ENCODE measurements at regions not wholly inside any gene's neighbourhood (a gene's known extent, or its start where the extent isn't known, plus 50 kb on each side); places are given as distances from the start of the nearest gene placed in this dataset.
"Not testable (repeated sequence)": the region's sequence is repeated elsewhere in the genome, so short reads cannot be mapped to it uniquely, and the experiment has no call there.

DNA sequence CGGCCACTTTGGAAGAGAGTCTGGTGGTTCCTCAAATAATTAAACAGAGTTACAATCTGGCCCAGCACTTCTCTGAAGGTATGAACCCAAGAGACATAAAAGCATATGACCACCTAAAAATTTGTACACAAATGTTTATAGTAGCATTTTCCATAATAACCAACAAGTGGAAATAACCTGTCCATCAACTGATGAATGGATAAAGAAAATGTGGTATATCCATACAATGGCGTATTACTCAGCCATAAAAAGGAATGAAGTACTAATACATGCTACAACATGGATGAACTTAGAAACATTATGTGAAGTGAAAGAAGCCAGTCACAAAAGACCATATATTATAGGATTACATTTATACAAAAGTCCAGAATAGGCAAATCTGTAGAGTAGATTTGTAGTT lies 76.0 kb upstream of the RGPD5 start:
- intact Hi-C loops (cut with micrococcal nuclease): loop anchor here (10.0 kb wide), 1 partner anchor 173 kb away; no protein-coding TSS in a partner anchor

DNA sequence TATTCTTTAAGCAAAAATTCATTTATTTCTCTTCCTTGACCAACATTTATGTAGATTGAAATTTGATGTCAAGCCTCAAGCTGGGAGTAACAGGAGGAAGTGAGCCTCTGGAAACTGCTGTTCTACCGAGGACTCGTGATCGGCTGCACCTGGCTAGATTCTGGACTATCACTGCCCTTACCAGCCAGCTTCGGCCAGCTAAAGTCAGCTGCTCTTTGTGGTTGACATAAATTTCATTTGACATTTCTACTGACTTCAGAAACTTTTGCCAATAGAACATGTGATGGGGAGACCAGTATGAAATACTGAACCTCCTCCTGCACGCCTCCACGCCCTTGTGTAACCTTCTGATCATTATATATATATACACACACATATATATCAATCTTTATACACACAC lies 74.2 kb upstream of the RGPD5 start:
- intact Hi-C loops (cut with micrococcal nuclease): loop anchor here (10.0 kb wide), 1 partner anchor 175 kb away; no protein-coding TSS in a partner anchor

GRCh38 chr2:109720380-109721106 lies 73.6 kb upstream of the RGPD5 start:
- intact Hi-C loops (cut with micrococcal nuclease): no loop called here

- intact Hi-C loops (cut with micrococcal nuclease): no loop called here
These were observed 73.0 kb upstream of the RGPD5 start for GRCh38 chr2:109721135-109721534.

DNA sequence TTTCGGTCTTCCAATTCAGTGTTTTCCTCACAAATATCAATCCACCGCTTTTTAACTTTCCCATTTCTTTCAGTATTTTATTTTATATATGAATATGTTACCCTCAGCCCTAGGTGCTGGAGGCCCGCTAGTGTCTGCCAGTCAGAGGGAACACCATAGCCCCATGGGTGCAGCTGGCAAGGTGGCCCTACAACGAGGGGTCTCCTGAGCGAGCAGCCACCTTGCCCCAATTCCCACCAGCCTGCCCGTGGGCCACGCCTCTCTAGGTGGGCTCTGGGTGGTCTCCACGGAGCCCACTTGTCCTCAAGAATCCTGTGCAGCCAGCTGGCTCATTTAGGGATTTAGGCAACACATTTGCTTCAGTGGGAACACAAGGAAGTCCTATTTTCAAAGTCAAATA lies 72.5 kb upstream of the RGPD5 start:
- intact Hi-C loops (cut with micrococcal nuclease): no loop called here

GRCh38 chr2:109722026-109722425 lies 72.1 kb upstream of the RGPD5 start:
- intact Hi-C loops (cut with micrococcal nuclease): no loop called here

GRCh38 chr2:109722640-109723039 lies 71.5 kb upstream of the RGPD5 start:
- intact Hi-C loops (cut with micrococcal nuclease): not testable (repeated sequence)

- intact Hi-C loops (cut with micrococcal nuclease): not testable (repeated sequence)
These were observed 71.0 kb upstream of the RGPD5 start for GRCh38 chr2:109723153-109723552.

- intact Hi-C loops (cut with micrococcal nuclease): no loop called here
These were observed 69.3 kb upstream of the RGPD5 start for GRCh38 chr2:109724533-109725460.

DNA sequence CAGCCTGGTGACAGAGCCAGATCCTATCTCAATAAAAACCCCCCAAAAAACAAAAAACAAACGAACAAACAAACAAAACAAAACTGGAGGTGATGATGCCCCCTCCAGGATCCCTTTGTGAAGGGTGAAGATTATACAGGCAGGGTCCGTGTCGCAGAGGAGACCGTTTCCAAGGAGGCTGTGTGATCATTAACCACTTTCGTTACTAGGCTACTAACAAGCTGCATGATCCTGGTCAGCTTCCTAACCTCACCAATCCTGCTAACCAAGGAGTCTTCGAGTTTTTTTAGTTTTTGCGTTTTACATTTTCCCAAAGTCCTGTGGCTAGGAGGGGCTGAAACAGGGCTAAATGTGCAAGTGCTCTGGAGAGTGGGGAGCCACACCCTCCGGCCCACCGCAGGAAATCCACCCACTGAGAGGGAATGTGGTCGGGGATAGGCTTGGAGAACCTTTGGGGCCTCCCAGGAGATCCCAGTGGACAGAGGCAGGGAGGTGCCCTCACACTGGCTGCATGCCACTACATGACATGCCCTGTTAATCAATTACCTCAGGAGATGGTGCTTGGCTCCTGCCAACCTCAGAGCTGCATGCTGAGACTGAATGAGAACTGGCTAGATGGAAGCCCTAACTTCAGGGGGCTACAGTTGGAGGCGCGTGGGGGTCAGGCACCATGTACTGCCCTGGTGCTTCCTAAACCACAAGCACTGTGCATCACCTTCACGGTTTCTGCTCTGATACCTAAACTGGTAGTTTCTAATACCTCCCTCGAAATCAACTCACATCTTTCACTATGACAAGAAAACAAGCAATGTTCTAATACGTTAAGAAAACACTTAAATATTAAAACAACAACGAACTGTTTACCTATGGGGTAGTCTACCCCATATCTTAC lies 67.5 kb upstream of the RGPD5 start:
- intact Hi-C loops (cut with micrococcal nuclease): no loop called here

DNA sequence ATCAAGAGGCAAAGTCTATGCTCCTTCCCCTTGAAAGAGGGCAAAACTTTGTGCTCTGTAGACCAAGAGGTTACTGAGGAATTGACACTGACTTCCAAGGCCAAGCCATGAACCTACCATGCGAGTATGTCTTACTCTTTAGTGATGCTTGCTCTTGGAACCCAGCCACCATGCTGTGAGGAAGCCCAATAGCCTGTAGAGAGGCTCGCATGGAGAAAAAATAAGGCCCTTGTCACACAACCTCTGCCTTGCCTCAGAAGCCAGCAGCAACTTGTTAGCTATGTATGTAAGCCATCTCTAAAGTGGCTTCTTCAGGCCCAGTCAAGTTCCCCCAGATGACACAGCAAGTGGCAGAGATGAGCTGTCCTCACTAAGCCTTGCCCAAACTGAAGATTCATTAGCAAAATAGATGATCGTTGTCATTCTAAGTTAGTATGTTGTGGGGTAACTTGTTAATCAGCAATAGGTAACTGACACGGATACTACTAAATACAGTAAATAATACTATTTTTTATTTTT lies 66.1 kb upstream of the RGPD5 start:
- intact Hi-C loops (cut with micrococcal nuclease): no loop called here

DNA sequence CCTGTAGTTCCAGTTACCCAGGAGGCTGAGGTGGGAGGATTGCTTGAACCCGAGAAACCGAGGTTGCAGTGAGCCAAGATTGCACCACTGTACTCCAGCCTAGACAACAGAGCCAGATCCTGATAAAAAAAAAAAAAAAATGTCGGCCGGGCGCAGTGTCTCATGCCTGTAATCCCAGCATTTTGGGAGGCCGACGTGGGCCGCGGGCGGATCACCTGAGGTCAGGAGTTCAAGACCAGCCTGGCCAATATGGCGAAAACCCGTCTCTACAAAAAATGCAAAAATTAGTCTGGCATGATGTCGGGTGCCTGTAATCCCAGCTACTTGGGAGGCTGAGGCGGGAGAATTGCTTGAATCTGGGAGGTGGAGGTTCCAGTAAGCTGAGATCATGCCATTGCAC lies 60.4 kb upstream of the RGPD5 start:
- intact Hi-C loops (cut with micrococcal nuclease): not testable (repeated sequence)

- intact Hi-C loops (cut with micrococcal nuclease): no loop called here
These were observed 57.8 kb upstream of the RGPD5 start for GRCh38 chr2:109736177-109736827.

All from T-helper 1 cell treated with Interleukin-12 subunit alpha and Interleukin-12 subunit beta and Interleukin-4 antibody, amounts not matched to agents 30 ng/mL and 1 ng/mL, for 36 hours (primary cell).